ENCODE measurements at regions not wholly inside any gene's neighbourhood (a gene's known extent, or its start where the extent isn't known, plus 50 kb on each side); places are given as distances from the start of the nearest gene placed in this dataset.

DNA sequence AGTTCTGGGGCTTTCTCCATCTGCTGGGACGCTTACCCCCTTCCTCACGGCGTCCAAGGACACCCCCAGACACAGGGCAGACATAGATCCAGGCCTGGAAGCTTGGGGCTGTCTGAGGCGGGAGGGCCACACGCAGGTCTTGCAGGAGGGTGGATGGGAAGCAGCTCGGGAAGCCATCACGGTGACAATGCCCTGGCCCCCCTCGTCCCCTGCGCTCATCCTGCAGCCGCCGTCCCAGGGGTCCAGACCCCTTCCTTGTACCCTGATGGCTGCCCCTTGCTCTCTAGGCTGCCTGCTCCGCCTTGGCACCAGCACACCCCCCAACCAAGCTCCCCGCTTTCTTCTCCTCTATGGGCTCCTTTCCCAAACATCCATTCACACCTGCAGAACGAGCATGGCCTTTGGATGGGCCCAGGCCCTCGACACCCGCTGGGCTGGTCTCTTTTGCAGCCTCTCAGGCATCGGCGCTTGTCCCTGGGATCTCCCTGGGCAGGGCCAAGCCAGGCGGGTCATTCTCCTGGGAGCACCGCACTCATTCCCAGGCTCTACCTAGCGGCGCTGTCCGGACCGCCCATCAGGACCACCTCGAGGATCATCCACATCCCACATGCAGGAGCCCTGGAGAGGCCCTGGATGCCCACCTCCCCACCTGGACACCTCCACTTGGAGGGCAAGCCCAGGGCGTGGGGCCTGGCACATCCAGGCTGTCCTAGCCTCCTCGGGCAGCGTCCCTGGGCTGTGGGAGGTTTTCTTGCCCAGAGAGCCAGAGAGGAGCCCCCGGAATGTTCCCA, 274.9 kb downstream of the NDUFA10 start:
- Mint-ChIP-seq H3K4me3 (no peak overlapping the region), H3K4me1 (ENCODE audit: low read depth) (peaks cover 11% of the 10 kb centered on the region), H3K9me3 (no peaks in the 10 kb centered on the region), H3K27ac (no peak overlapping the region), H3K27me3 (peaks cover 3% of the 10 kb centered on the region), H3K36me3 (ENCODE audit: low read depth) (no peaks in the 10 kb centered on the region)
- no peak for DNase-seq

DNA sequence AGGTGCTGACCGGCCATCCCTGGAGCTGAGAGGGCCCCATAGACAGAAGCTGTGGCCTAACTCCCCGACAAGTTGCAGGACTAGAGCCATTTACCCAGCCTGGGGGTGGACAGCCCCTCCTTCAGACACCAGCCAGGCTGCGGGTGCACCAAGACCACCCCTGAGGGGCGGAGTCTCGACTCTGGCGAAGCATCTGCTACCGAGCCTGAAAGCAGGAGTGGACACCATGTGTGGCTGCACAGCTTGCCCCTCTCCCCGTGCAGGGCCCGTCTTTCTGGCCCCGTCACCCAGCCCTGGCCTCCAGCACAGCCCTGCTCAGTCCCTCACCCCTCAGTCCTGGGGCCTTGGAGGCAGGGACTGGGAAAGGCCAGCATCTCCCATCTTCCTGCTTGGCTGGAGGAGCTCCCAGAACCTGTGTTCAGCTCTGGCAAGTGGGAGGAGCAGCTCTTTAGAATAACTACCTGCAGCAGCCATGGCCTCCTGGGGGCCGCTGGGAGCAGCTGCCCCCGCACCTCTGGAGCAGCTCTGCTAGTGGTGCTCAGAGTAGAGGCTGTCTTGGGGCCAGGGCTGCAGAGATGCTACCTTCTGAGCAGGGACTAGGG, 275.8 kb downstream of the NDUFA10 start:
- H3K4me3 Mint-ChIP-seq: no peak overlapping the region
- H3K27me3 Mint-ChIP-seq: no peaks in the 10 kb centered on the region
- H3K36me3 Mint-ChIP-seq (ENCODE audit: low read depth): no peaks in the 10 kb centered on the region
- no peaks in the 10 kb centered on the region for H3K9me3 Mint-ChIP-seq
- DNase-seq: no peak
- no peak overlapping the region for H3K27ac Mint-ChIP-seq
- peaks cover 11% of the 10 kb centered on the region for H3K4me1 Mint-ChIP-seq (ENCODE audit: low read depth)

DNA sequence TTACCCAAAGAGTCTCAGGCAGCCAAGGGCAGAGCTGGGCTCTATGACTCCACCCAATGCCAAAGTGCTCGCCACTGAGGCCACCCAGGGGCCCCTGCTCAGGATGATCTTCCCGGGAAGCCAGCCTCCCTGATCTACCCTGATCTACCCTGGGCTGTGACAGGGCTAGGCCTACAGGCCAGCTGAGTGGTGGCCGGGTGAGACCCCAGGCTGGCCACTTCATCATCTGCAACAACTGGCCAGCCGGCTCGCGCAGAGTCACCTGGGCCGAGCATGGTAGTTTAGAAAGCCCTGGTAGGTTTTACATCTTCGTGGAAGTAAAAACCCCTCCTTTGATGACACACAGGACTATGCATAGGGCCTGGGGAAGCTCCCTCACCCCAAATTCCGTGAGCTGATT, 276.3 kb downstream of the NDUFA10 start:
- no peaks in the 10 kb centered on the region for H3K9me3 Mint-ChIP-seq
- H3K4me3 Mint-ChIP-seq: no peak overlapping the region
- H3K36me3 Mint-ChIP-seq (ENCODE audit: low read depth): no peaks in the 10 kb centered on the region
- H3K4me1 Mint-ChIP-seq (ENCODE audit: low read depth): peaks cover 11% of the 10 kb centered on the region
- H3K27me3 Mint-ChIP-seq: no peaks in the 10 kb centered on the region
- no peak overlapping the region for H3K27ac Mint-ChIP-seq
- no peak for DNase-seq

DNA sequence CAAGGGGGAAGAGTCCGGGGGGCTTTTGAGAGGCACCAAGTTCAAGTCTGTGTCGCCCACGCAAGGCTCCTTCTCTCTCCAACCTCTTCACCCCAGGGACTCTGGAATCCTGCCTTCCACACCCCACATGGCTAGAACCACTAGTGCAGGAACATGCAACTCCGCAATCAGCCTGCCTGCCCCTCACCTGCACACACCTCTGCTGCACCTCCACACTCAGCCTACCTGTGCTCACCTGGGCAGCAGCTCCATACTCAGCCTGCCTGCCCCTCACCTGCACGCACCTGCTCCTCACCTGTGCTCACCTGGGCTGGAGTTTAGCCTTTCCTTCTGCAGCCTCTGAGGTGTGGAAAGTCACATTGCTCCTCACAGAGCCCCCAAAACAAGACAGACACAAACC, 277.4 kb downstream of the NDUFA10 start:
- no peak overlapping the region for H3K4me3 Mint-ChIP-seq
- no peak overlapping the region for H3K27ac Mint-ChIP-seq

DNA sequence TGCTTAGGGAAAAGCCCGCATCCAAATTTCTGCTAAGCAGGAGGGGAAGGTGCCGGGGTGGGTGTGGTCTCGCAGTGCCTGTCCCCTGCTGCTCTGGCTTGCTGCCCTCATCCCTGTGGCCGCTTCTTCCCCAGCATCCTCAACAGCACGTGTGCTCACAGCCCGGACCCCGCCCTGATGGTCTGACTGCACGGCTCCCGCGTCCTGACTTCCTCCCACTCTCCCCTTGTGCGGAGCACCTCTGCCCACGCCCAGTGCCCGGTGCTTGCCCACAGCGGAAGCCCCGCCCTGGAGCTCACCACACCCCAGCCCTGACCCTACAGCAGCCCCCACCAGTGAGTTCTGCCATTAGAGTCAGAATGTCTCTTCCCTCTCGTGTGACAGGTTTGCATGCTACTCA, 277.9 kb downstream of the NDUFA10 start:
- no peak for DNase-seq
- no peaks in the 10 kb centered on the region for H3K27me3 Mint-ChIP-seq
- H3K4me3 Mint-ChIP-seq: no peak overlapping the region
- no peaks in the 10 kb centered on the region for H3K9me3 Mint-ChIP-seq
- no peaks in the 10 kb centered on the region for H3K36me3 Mint-ChIP-seq (ENCODE audit: low read depth)
- peaks cover 11% of the 10 kb centered on the region for H3K4me1 Mint-ChIP-seq (ENCODE audit: low read depth)
- no peak overlapping the region for H3K27ac Mint-ChIP-seq

More for the DNA sequence above, 277.4 kb downstream of the NDUFA10 start:
- no peaks in the 10 kb centered on the region for H3K27me3 Mint-ChIP-seq
- no peak for DNase-seq
- H3K36me3 Mint-ChIP-seq (ENCODE audit: low read depth): no peaks in the 10 kb centered on the region
- H3K4me1 Mint-ChIP-seq (ENCODE audit: low read depth): peaks cover 11% of the 10 kb centered on the region
- H3K9me3 Mint-ChIP-seq: no peaks in the 10 kb centered on the region

DNA sequence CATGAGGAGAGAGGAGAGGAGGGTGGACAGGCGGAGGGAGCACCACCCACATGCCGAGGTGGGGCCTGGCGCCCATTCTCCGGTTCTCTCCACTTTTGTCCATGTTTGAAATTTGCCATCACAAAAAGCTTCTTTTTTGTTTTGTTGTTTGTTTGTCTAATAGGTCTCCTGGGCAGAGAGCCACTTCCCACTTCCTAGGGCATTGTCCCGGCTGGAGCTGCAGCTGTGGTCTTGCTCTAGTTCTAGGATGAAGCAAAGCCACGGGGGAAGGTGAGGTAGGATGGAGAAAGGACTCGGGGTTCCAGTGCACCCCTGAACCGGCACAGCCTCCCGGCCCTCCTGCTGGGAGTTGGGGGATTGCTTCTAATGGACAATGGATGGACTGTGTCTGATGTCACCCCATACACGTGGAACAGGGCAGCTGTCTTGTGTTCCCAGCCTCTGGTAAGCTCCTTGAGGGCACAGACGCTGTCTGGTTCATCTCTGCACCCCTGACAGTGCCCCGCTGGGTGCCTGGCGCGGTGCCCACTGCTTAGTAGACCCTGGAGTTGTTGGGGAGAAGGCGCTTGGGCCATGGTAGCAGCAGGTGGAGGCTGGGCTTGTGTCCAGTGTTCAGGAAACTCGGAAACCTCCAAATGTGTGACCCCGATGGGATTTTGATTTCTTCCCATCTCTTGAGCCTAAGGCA, 278.4 kb downstream of the NDUFA10 start:
- DNase-seq: no peak
- peaks cover 5% of the 10 kb centered on the region for H3K4me1 Mint-ChIP-seq (ENCODE audit: low read depth)
- no peaks in the 10 kb centered on the region for H3K36me3 Mint-ChIP-seq (ENCODE audit: low read depth)
- no peaks in the 10 kb centered on the region for H3K9me3 Mint-ChIP-seq
- no peaks in the 10 kb centered on the region for H3K27me3 Mint-ChIP-seq
- no peak overlapping the region for H3K4me3 Mint-ChIP-seq
- no peak overlapping the region for H3K27ac Mint-ChIP-seq

DNA sequence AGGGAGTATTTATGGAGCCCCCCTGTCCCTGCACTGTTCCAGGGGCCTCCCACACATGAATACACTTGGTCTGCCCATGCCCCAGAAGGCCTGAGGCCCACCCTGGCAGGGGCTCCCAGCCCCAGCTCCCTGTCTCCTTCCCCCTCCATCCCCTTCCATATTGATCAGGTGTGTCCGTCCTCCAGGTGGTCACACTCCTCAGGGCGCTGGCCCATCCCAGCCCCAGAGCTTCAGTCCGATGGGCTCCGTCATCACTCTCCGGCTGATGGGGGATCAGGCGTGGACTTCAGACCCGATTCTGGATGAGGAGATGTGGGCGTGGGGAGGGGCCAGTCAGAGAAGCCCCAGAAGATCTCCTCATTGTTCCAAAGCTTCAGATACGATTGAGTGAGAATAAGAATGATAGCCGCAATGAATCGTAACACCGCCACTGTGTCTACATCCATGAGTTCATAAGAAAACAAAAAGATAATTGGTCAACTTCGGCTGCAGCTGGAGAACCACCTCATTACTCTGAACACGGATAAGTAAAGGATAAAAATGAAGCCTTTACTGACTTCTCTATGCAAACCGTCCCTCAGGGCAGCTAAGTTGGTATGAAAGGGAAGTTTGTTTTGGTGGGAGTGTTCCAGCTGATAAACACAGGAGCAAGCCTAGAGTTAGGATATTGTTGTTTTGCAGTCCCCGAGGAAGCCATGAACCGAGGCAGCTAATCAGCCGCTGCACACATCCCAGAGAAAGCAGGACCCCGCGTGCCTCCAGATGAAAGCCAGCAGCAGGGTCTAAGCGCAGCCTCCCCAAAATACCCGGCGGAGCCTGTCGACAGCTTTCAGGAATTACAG, 279.5 kb downstream of the NDUFA10 start:
- Mint-ChIP-seq H3K27ac (no peak overlapping the region), H3K9me3 (no peaks in the 10 kb centered on the region), H3K4me1 (ENCODE audit: low read depth) (no peaks in the 10 kb centered on the region), H3K27me3 (no peaks in the 10 kb centered on the region), H3K36me3 (ENCODE audit: low read depth) (no peaks in the 10 kb centered on the region), H3K4me3 (no peak overlapping the region)
- DNase-seq: no peak

DNA sequence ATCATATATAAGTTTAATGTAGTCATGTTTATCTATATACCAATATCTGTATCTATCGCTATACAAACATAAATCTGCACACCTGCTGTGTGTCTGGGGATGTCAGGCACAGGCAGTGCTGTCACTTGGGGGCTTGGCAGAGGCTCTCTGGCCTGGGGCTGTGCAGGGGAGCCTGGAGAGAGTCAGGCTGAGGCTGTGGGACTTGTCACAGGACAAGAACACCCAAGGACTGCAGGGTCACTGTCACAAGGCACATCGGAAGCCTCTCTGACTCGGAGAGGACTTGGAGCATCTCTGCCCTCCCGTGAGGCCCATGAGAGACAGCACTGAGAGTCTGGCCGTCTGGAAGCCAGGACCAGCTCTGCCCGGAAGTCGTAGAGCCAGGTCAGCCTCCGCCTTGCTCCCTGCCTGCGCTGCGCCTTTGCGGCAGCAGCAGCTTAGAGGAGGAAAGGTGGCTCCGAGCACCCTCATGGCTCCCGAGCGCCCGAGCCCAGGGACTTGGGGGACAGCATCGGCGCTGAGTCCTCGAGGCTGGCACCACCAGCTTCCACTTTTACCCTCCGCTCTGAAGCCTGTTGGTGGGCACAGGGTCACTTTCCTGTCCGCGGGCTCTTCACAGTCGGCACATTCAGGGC, 280.3 kb downstream of the NDUFA10 start:
- no peaks in the 10 kb centered on the region for H3K4me1 Mint-ChIP-seq (ENCODE audit: low read depth)
- H3K9me3 Mint-ChIP-seq: no peaks in the 10 kb centered on the region
- no peak overlapping the region for H3K27ac Mint-ChIP-seq
- no peak for DNase-seq
- H3K36me3 Mint-ChIP-seq (ENCODE audit: low read depth): no peaks in the 10 kb centered on the region
- no peaks in the 10 kb centered on the region for H3K27me3 Mint-ChIP-seq
- no peak overlapping the region for H3K4me3 Mint-ChIP-seq

DNA sequence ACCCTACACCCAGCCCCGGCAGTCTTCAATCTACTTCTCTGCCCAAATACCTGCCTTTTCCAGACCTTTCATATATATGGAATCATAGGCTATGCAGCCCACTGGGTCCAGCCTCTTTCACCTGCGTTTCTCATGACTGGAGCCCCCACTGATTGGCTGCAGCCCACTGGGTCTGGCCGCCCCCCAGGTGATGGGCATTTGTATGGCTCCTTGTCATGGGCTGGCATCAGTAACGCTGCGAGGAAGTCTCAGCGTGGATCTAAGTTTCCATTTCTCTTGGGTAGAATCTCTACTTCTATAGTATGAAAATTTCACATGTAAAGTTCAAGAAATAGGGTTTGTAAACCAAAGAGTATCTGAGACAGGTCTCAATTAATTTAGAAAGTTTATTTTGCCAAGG, 281.9 kb downstream of the NDUFA10 start:
- H3K36me3 Mint-ChIP-seq (ENCODE audit: low read depth): no peaks in the 10 kb centered on the region
- no peaks in the 10 kb centered on the region for H3K4me1 Mint-ChIP-seq (ENCODE audit: low read depth)
- no peak overlapping the region for H3K4me3 Mint-ChIP-seq
- no peaks in the 10 kb centered on the region for H3K9me3 Mint-ChIP-seq
- no peaks in the 10 kb centered on the region for H3K27me3 Mint-ChIP-seq
- no peak overlapping the region for H3K27ac Mint-ChIP-seq
- DNase-seq: no peak

DNA sequence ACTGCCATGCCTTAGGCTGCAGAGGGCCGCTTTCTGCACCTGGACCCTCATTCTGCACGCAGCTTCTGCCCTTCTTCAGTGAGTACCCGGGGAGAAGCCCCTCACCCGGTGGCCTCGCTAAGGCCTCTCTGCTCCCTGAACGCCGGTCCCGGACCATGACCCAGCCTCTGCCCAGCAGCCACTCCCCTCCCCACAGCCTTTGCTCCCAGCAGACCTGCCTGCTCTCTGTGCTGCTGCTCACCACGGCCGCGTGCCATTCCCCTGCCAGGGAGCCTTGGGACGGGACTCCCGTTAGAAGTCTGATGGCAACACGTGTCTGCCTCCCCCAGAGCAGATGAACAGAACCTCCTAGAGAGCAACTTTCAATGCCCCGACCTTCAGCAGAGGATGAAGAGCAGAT, 282.8 kb downstream of the NDUFA10 start:
- Mint-ChIP-seq H3K4me1 (ENCODE audit: low read depth) (no peaks in the 10 kb centered on the region), H3K27me3 (no peaks in the 10 kb centered on the region), H3K27ac (no peak overlapping the region), H3K36me3 (ENCODE audit: low read depth) (no peaks in the 10 kb centered on the region), H3K4me3 (no peak overlapping the region), H3K9me3 (no peaks in the 10 kb centered on the region)
- DNase-seq: no peak

DNA sequence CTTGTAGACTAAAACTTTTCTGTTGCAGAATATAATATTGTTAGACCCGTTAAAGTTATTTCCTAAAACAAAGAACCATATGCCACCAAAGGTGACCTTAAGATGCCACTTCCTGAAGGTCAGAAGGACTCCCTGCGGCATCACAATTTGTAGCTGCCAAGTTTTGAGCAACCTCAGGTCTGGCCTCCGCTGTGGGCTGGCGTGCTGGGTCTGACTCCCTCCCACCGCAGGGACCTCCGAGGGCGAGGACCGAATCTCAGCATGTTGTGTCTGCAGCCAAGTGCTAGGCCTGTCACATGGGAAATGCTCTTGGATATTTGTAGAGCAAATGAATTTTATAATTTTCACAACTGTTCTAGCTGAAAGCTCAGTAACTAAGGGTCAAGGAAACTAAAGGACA, 285.9 kb downstream of the NDUFA10 start:
- H3K36me3 Mint-ChIP-seq (ENCODE audit: low read depth): no peaks in the 10 kb centered on the region
- peaks cover 1% of the 10 kb centered on the region for H3K9me3 Mint-ChIP-seq
- H3K4me3 Mint-ChIP-seq: no peak overlapping the region
- H3K27me3 Mint-ChIP-seq: no peaks in the 10 kb centered on the region
- no peaks in the 10 kb centered on the region for H3K4me1 Mint-ChIP-seq (ENCODE audit: low read depth)
- H3K27ac Mint-ChIP-seq: no peak overlapping the region
- no peak for DNase-seq

DNA sequence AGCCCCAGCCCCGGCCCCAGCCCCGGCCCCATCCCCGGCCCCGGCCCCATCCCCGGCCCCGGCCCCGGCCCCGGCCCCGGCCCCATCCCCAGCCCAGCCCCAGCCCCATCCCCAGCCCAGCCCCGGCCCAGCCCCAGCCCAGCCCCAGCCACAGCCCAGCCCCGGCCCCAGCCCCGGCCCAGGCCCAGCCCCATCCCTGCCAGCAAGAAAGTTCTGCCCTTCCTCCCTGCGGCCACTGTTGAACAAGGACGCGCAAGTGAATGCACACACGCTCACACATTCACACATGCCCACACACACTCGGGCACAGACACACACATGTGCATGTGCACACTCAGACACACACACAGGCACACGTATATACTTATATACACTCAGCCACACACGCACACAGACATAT, 287.0 kb downstream of the NDUFA10 start:
- no peak for DNase-seq
- H3K36me3 Mint-ChIP-seq (ENCODE audit: low read depth): no peaks in the 10 kb centered on the region
- peaks cover 6% of the 10 kb centered on the region for H3K9me3 Mint-ChIP-seq
- H3K27me3 Mint-ChIP-seq: no peaks in the 10 kb centered on the region
- H3K27ac Mint-ChIP-seq: no peak overlapping the region
- no peak overlapping the region for H3K4me3 Mint-ChIP-seq
- no peaks in the 10 kb centered on the region for H3K4me1 Mint-ChIP-seq (ENCODE audit: low read depth)

DNA sequence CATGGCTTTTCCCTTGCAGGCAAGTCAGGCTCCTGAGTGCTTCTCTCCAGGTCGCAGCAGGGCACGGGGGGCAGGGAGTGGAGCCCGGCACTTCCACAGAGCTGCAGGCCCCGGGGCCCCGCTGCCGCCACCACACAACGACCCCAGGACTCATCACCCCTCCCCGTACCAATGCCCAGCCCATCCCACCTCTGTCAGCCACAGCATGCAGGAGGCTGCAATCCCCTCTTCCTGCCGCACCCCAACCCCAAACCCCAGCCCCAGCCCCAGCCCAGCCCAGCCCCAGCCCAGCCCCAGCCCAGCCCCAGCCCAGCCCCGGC, 288.0 kb downstream of the NDUFA10 start:
- H3K4me3 Mint-ChIP-seq: no peak overlapping the region
- H3K36me3 Mint-ChIP-seq (ENCODE audit: low read depth): no peaks in the 10 kb centered on the region
- H3K27ac Mint-ChIP-seq: no peak overlapping the region
- no peaks in the 10 kb centered on the region for H3K27me3 Mint-ChIP-seq
- DNase-seq: no peak
- peaks cover 6% of the 10 kb centered on the region for H3K9me3 Mint-ChIP-seq
- H3K4me1 Mint-ChIP-seq (ENCODE audit: low read depth): no peaks in the 10 kb centered on the region

DNA sequence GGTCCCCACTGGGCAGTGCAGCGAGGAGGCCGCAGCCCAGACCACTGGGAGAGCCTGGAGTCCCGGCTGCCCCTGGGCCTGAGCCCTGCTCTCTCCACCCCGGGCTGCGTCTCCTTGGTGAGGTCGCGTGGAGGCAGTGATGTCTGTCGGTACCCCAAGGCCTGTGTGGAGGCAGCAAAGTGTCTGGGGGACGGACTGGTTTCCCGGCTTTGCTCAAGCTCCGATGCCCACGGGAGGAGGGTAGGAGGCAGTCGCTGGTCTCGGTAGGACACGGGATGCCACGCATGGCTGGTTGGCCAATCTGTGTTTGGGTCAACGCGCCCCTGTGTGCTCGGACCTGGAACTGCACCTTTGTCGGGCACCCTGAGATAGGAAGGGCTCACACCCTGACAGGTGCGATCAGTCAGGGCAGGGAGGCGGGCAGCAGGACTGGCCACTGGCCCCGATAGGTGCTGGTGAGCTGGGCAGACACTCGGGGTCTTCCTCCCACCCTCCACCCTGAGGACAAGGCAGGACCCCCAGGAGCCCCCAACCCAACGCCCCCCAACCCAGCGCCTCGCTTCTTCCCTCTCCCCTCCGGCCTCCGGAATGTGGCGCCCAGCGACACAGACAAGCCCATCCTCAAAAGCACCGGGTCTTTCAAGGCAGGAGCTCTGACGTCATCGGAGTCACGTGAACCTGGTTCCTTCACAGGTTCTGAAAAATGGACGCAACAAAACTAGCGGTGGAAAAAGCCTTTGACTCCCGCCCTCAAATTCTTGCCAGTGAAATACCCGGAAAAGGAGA, 288.6 kb downstream of the NDUFA10 start:
- Mint-ChIP-seq H3K27ac (no peak overlapping the region), H3K4me1 (ENCODE audit: low read depth) (no peaks in the 10 kb centered on the region), H3K36me3 (ENCODE audit: low read depth) (no peaks in the 10 kb centered on the region), H3K27me3 (no peaks in the 10 kb centered on the region), H3K9me3 (peaks cover 6% of the 10 kb centered on the region), H3K4me3 (no peak overlapping the region)
- DNase-seq: no peak
